ENCODE measurements at regions not wholly inside any gene's neighbourhood (a gene's known extent, or its start where the extent isn't known, plus 50 kb on each side); places are given as distances from the start of the nearest gene placed in this dataset.
"Not testable (repeated sequence)": the region's sequence is repeated elsewhere in the genome, so short reads cannot be mapped to it uniquely, and the experiment has no call there.

- TF ChIP-seq POLR2A (IDR thresholded peaks at IDR 0.05) (no peak), POLR2AphosphoS5 (IDR thresholded peaks at IDR 0.05) (no peak), EP300 (IDR thresholded peaks at IDR 0.05; ENCODE audit: low read depth) (no peak)
- TF ChIP-seq, protein P1, sequence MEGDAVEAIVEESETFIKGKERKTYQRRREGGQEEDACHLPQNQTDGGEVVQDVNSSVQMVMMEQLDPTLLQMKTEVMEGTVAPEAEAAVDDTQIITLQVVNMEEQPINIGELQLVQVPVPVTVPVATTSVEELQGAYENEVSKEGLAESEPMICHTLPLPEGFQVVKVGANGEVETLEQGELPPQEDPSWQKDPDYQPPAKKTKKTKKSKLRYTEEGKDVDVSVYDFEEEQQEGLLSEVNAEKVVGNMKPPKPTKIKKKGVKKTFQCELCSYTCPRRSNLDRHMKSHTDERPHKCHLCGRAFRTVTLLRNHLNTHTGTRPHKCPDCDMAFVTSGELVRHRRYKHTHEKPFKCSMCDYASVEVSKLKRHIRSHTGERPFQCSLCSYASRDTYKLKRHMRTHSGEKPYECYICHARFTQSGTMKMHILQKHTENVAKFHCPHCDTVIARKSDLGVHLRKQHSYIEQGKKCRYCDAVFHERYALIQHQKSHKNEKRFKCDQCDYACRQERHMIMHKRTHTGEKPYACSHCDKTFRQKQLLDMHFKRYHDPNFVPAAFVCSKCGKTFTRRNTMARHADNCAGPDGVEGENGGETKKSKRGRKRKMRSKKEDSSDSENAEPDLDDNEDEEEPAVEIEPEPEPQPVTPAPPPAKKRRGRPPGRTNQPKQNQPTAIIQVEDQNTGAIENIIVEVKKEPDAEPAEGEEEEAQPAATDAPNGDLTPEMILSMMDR (IDR thresholded peaks at IDR 0.05) = no peak
- H3K4me3 ChIP-seq = no peak overlapping the region
- H3K27ac ChIP-seq = no peak overlapping the region
- WGBS, 2 donors (ENCODE audit: low coverage in 1 of 2) = 67 to 75% methylated on average over 1 to 4 of the region's 4 CpGs
- in situ Hi-C loops (cut with MboI; ENCODE audit: low pct_ligation_motif_present in 1 of 4, low pct_unique_long_range_greater_than_20kb in 1 of 4, low sequenced_read_pairs in 3 of 4) (no loop called here), intact Hi-C loops (cut with DNase I; ENCODE audit: low total_unique reads) (no loop called here)
- no peaks in the 10 kb centered on the region for H3K27me3 ChIP-seq
- no peaks in the 10 kb centered on the region for H3K9me3 ChIP-seq
- no peaks in the 10 kb centered on the region for H3K36me3 ChIP-seq
- no peaks in the 10 kb centered on the region for H3K4me1 ChIP-seq
- no peak for DNase-seq
These were observed 194.0 kb upstream of the PRSS58 start for GRCh38 chr7:142451817-142452216.

DNA sequence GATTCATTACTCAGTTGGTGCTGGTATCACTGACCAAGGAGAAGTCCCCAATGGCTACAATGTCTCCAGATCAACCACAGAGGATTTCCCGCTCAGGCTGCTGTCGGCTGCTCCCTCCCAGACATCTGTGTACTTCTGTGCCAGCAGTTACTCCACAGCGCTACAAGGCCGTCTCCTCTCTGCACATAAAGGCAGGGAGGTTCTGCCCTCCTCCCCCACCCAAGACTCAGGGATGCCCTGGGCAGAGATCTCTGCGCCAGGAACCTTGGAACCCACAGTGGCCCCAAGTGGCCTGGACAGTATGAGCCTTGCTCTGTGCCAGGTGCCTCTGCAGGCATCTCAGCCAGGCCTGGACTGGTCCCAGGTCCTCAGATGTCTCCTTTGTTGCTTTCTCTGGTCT lies 193.4 kb upstream of the PRSS58 start:
- WGBS, 2 donors (ENCODE audit: low coverage in 1 of 2) = 75% methylated on average over 5 of the region's 5 CpGs; no CpG with 5 or more reads in 1 of the 2 donors
- Histone ChIP-seq H3K36me3 (no peaks in the 10 kb centered on the region), H3K27me3 (no peaks in the 10 kb centered on the region), H3K27ac (no peak overlapping the region), H3K9me3 (no peaks in the 10 kb centered on the region), H3K4me3 (no peak overlapping the region), H3K4me1 (no peaks in the 10 kb centered on the region)
- in situ Hi-C loops (cut with MboI; ENCODE audit: low pct_ligation_motif_present in 1 of 4, low pct_unique_long_range_greater_than_20kb in 1 of 4, low sequenced_read_pairs in 3 of 4) (no loop called here), intact Hi-C loops (cut with DNase I; ENCODE audit: low total_unique reads) (no loop called here)
- DNase-seq = no peak
- TF ChIP-seq EP300 (IDR thresholded peaks at IDR 0.05; ENCODE audit: low read depth) (no peak), POLR2AphosphoS5 (IDR thresholded peaks at IDR 0.05) (no peak), POLR2A (IDR thresholded peaks at IDR 0.05) (no peak)
- TF ChIP-seq, protein P1 (IDR thresholded peaks at IDR 0.05) = no peak

DNA sequence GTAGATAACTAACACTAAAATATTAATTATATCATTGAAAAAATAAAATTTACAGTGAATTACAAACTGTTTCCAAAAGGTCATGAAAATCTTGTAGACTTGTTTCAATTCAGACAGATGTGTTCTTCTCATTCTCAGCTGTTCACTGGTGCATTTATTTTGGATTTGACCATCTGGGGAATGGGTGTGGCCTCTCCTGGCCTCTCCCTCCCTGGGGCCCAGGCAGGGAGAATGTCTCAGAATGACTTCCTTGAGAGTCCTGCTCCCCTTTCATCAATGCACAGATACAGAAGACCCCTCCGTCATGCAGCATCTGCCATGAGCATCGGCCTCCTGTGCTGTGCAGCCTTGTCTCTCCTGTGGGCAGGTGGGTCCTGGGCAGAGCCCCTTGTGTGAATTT lies 192.8 kb upstream of the PRSS58 start:
- Histone ChIP-seq H3K4me3 (no peak overlapping the region), H3K27ac (no peak overlapping the region), H3K4me1 (no peaks in the 10 kb centered on the region), H3K9me3 (no peaks in the 10 kb centered on the region), H3K27me3 (no peaks in the 10 kb centered on the region), H3K36me3 (no peaks in the 10 kb centered on the region)
- TF ChIP-seq EP300 (IDR thresholded peaks at IDR 0.05; ENCODE audit: low read depth) (no peak), POLR2A (IDR thresholded peaks at IDR 0.05) (no peak), POLR2AphosphoS5 (IDR thresholded peaks at IDR 0.05) (no peak)
- TF ChIP-seq, protein P1 (IDR thresholded peaks at IDR 0.05) = no peak
- no peak for DNase-seq
- intact Hi-C loops (cut with DNase I; ENCODE audit: low total_unique reads) = no loop called here
- WGBS, 2 donors (ENCODE audit: low coverage in 1 of 2) = 90% methylated on average over 2 of the region's 2 CpGs; no CpG with 5 or more reads in 1 of the 2 donors
- in situ Hi-C loops (cut with MboI; ENCODE audit: low pct_ligation_motif_present in 1 of 4, low pct_unique_long_range_greater_than_20kb in 1 of 4, low sequenced_read_pairs in 3 of 4) = no loop called here

GRCh38 chr7:142450206-142450605 lies 192.3 kb upstream of the PRSS58 start:
- no peaks in the 10 kb centered on the region for H3K4me1 ChIP-seq
- TF ChIP-seq EP300 (IDR thresholded peaks at IDR 0.05; ENCODE audit: low read depth) (no peak), POLR2A (IDR thresholded peaks at IDR 0.05) (no peak), POLR2AphosphoS5 (IDR thresholded peaks at IDR 0.05) (no peak)
- TF ChIP-seq, protein P1 (IDR thresholded peaks at IDR 0.05) = no peak
- H3K9me3 ChIP-seq = no peaks in the 10 kb centered on the region
- no peak overlapping the region for H3K4me3 ChIP-seq
- no peak overlapping the region for H3K27ac ChIP-seq
- WGBS, 2 donors (ENCODE audit: low coverage in 1 of 2) = 63% methylated on average over 8 of the region's 8 CpGs; no CpG with 5 or more reads in 1 of the 2 donors
- H3K36me3 ChIP-seq = no peaks in the 10 kb centered on the region
- DNase-seq = no peak
- in situ Hi-C loops (cut with MboI; ENCODE audit: low pct_ligation_motif_present in 1 of 4, low pct_unique_long_range_greater_than_20kb in 1 of 4, low sequenced_read_pairs in 3 of 4) = no loop called here
- intact Hi-C loops (cut with DNase I; ENCODE audit: low total_unique reads) = no loop called here
- H3K27me3 ChIP-seq = no peaks in the 10 kb centered on the region

GRCh38 chr7:142448857-142449256 lies 191.0 kb upstream of the PRSS58 start:
- intact Hi-C loops (cut with DNase I; ENCODE audit: low total_unique reads); in situ Hi-C loops (cut with MboI; ENCODE audit: low pct_ligation_motif_present in 1 of 4, low pct_unique_long_range_greater_than_20kb in 1 of 4, low sequenced_read_pairs in 3 of 4); H3K4me3 ChIP-seq: not testable (repeated sequence)

More at GRCh38 chr7:142448857-142449256, 191.0 kb upstream of the PRSS58 start:
- not testable (repeated sequence) for H3K36me3 ChIP-seq, DNase-seq, H3K4me1 ChIP-seq, H3K9me3 ChIP-seq, H3K27ac ChIP-seq, H3K27me3 ChIP-seq
- 87 to 96% methylated on average over 8 of the region's 8 CpGs for WGBS, 2 donors (ENCODE audit: low coverage in 1 of 2)
